Endothelial cell of umbilical vein (primary cell): ENCODE measurements at regions not wholly inside any gene's neighbourhood (a gene's known extent, or its start where the extent isn't known, plus 50 kb on each side); places are given as distances from the start of the nearest gene placed in this dataset.

ENCODE experiments used
- BruUV-seq: library from RNA; stranded (reverse); fragments of 400-500 nt; replicated peaks from 2 replicates; lab custom pipeline; 2021; lab: Mats Ljungman, UMichigan
- CTCF ChIA-PET: fragments of 300-600, 350-600 bp; sonication (Branson Sonifier 250); formaldehyde crosslinking; loops from one replicate; lab custom pipeline; 2021; ENCODE audit warnings: antibody characterized with exemption, inconsistent platforms; lab: Charles Lee
- POLR2A ChIA-PET: fragments of 300-600, 350-600 bp; sonication (Branson Sonifier 250); formaldehyde crosslinking; loops from one replicate; lab custom pipeline; 2021; ENCODE audit warnings: antibody characterized with exemption, inconsistent platforms; lab: Charles Lee
- DNase-seq: peaks from one replicate; pipeline ENCODE4 v3.0.0-alpha.2; 2011; ENCODE audit warnings: low read depth, low spot score
- FAIRE-seq: peaks from 2 replicates; lab custom pipeline; 2011; peaks lifted over from hg19 to GRCh38; lab: Jason Lieb, UNC
- H2AFZ ChIP-seq: 2 replicates; pipeline ENCODE4 v1.6.0; 2012; ENCODE audit warnings: low read depth, low read length, control low read depth, inconsistent platforms
- H3K27ac ChIP-seq: 2 replicates; pipeline ENCODE4 v1.5.1; 2011; ENCODE audit warnings: low read depth, mild to moderate bottlenecking, control low read depth, low read length, moderate library complexity; ENCODE audit not compliant: insufficient read depth
- H3K27me3 ChIP-seq, 2 experiments: 2 replicates each; pipeline versions ENCODE4 v1.6.0 to v1.6.1; 2011; ENCODE audit warnings: low read length in 2 of 2, mixed read lengths in 1 of 2; ENCODE audit not compliant: control insufficient read depth in 2 of 2, insufficient read depth in 2 of 2
- H3K36me3 ChIP-seq, 2 experiments: 2 replicates in 1 of 2; 3 replicates in 1 of 2; pipeline ENCODE4 v1.5.1; 2011; ENCODE audit warnings: low read length in 2 of 2, mild to moderate bottlenecking in 1 of 2, moderate library complexity in 1 of 2; ENCODE audit not compliant: control insufficient read depth in 2 of 2, insufficient read depth in 2 of 2; ENCODE audit errors: extremely low read depth in 1 of 2
- H3K4me1 ChIP-seq: 3 replicates; pipeline ENCODE4 v1.5.1; 2011; ENCODE audit warnings: mild to moderate bottlenecking, low read length; ENCODE audit not compliant: control insufficient read depth, insufficient read depth; ENCODE audit errors: extremely low read depth
- H3K4me2 ChIP-seq: 2 replicates; pipeline ENCODE4 v1.6.1; 2011; ENCODE audit warnings: low read length, control low read depth, mixed read lengths; ENCODE audit not compliant: insufficient read depth
- H3K4me3 ChIP-seq, 3 experiments: fragments of 200-600 bp in 1 of 3; sonication (generic), shearing (Covaris generic) in 1 of 3; replicated peaks in 1 of 3; 2 replicates each; pipeline ENCODE4 v1.5.1; 2011 to 2016; ENCODE audit warnings: control low read depth in 3 of 3, low read length in 3 of 3, mild to moderate bottlenecking in 2 of 3, inconsistent platforms in 1 of 3, low read depth in 1 of 3, moderate library complexity in 1 of 3; ENCODE audit not compliant: insufficient read depth in 1 of 3
- H3K79me2 ChIP-seq: 2 replicates; pipeline ENCODE4 v1.6.0; 2012; ENCODE audit warnings: low read length, inconsistent platforms; ENCODE audit not compliant: control insufficient read depth, insufficient read depth
- H3K9ac ChIP-seq: replicated peaks from 2 replicates; pipeline ENCODE3; 2011; ENCODE audit warnings: low read length, control low read depth; ENCODE audit not compliant: insufficient read depth; ENCODE audit errors: extremely low read depth
- H3K9me1 ChIP-seq: replicated peaks from 3 replicates; pipeline ENCODE4 v1.6.0; 2011; ENCODE audit warnings: mild to moderate bottlenecking, low read length; ENCODE audit not compliant: control insufficient read depth, insufficient read depth; ENCODE audit errors: extremely low read depth
- H3K9me3 ChIP-seq: replicated peaks from 2 replicates; pipeline ENCODE4 v1.5.1; 2012; ENCODE audit warnings: low read length, inconsistent platforms; ENCODE audit not compliant: control insufficient read depth, insufficient read depth
- H4K20me1 ChIP-seq: replicated peaks from 2 replicates; pipeline ENCODE3; 2011; ENCODE audit warnings: mild to moderate bottlenecking, low read length; ENCODE audit not compliant: control insufficient read depth, insufficient read depth; ENCODE audit errors: extremely low read depth
- EZH2 ChIP-seq: IDR thresholded peaks from 2 replicates; pipeline ENCODE4 v1.6.1; 2012; ENCODE audit warnings: borderline replicate concordance, low read depth, mild to moderate bottlenecking, moderate library complexity, low read length, inconsistent platforms; ENCODE audit not compliant: severe bottlenecking
- FOS ChIP-seq: IDR thresholded peaks from 2 replicates; pipeline ENCODE4 v1.6.1; 2011; ENCODE audit warnings: mild to moderate bottlenecking, low read length, moderate library complexity, borderline replicate concordance; ENCODE audit not compliant: insufficient read depth
- GATA2 ChIP-seq: IDR thresholded peaks from 2 replicates; pipeline ENCODE4 v1.7.0; 2011; ENCODE audit warnings: low read depth, mild to moderate bottlenecking, moderate library complexity, mixed read lengths, low read length; ENCODE audit not compliant: insufficient read length, insufficient read depth
- JUN ChIP-seq: IDR thresholded peaks from 2 replicates; pipeline ENCODE4 v1.6.1; 2011; ENCODE audit warnings: borderline replicate concordance, low read depth; ENCODE audit not compliant: insufficient read length, insufficient read depth
- MYC ChIP-seq: IDR thresholded peaks from one replicate; pipeline ENCODE4 v1.6.1; 2011; ENCODE audit warnings: mild to moderate bottlenecking, low read depth, low read length
- POLR2A ChIP-seq: IDR thresholded peaks from 2 replicates; pipeline ENCODE4 v1.6.1; 2012; ENCODE audit warnings: low read depth, mild to moderate bottlenecking, control low read depth, low read length
- POLR2AphosphoS5 ChIP-seq: IDR thresholded peaks from 2 replicates; pipeline ENCODE4 v1.6.1; 2012; ENCODE audit warnings: low read depth, mild to moderate bottlenecking, control low read depth, low read length, moderate library complexity; ENCODE audit not compliant: insufficient read depth
- dilution Hi-C: fragments of 300-500 bp; cut with MboI; formaldehyde crosslinking; loops from one replicate; pipeline ENCODE4 v1.15.0; 2019; ENCODE audit warnings: low sequenced_read_pairs; ENCODE audit not compliant: extremely low pct_ligation_motif_present
- intact Hi-C: fragments of 100-400 bp; cut with micrococcal nuclease; formaldehyde crosslinking; loops from one replicate; pipeline ENCODE4 v1.10.0; 2022
- TF ChIP-seq, protein P1 (sequence below): IDR thresholded peaks from 2 replicates; pipeline ENCODE4 v1.6.1; 2011; ENCODE audit not compliant: insufficient read depth, insufficient read length
- TF ChIP-seq, protein P2 (sequence below), 2 donors: IDR thresholded peaks; 1 replicate in 1 of 2; 2 replicates in 1 of 2; pipeline ENCODE4 v1.5.1; 2011; ENCODE audit warnings: low read length in 2 of 2, mild to moderate bottlenecking in 2 of 2, moderate library complexity in 2 of 2, control low read depth in 1 of 2, inconsistent platforms in 1 of 2, low read depth in 1 of 2; ENCODE audit not compliant: insufficient read depth in 1 of 2; ENCODE audit errors: extremely low read depth in 1 of 2

DNA sequence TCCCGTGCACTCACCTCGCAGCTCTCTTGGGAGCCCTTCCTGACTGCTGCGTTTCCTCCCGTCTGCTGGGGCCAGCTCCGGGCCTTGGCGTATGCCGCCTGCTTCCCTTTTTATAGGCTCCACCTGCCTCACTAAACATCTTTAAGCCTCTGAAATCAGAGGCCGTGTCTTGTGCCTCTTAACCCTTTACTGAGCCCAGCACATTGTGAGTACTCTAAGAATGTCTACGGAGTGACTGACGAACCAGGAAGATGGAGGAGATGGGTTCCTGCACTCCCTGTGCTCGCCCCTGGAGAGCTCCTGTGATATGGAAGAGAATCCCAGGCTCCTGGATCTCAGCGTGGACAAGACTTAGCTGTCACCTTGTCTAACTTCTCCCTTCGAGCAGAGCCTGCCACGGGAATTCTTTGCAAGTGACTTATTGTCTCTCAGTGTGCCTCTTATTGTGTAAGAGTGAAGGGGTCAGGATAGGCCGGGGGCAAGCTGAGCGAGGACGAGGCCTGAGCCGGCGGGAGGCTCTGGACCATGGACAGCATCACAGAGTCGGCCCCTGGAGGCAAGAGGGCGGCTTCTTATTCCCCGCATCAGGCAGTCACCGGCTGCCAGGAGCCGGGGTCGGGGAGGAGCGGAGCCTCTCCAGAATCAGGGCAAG is 70.9 kb upstream of the CCDC167 start:
- dilution Hi-C loops = no loop called here
- no peak for FAIRE-seq

More for the DNA sequence above, 70.9 kb upstream of the CCDC167 start:
- no peak overlapping the region for H3K4me2 ChIP-seq
- H3K27me3 ChIP-seq = peaks cover 1 to 18% of the 10 kb centered on the region in 2 experiments
- no peaks in the 10 kb centered on the region for H3K9me1 ChIP-seq
- H3K9ac ChIP-seq = no peak overlapping the region
- BruUV-seq = no TSS peak
- TF ChIP-seq, protein P1, sequence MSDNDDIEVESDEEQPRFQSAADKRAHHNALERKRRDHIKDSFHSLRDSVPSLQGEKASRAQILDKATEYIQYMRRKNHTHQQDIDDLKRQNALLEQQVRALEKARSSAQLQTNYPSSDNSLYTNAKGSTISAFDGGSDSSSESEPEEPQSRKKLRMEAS = no peak
- TF ChIP-seq FOS (no peak), POLR2AphosphoS5 (no peak), JUN (no peak), POLR2A (no peak), MYC (no peak), EZH2 (no peak), GATA2 (no peak)
- TF ChIP-seq, protein P2, sequence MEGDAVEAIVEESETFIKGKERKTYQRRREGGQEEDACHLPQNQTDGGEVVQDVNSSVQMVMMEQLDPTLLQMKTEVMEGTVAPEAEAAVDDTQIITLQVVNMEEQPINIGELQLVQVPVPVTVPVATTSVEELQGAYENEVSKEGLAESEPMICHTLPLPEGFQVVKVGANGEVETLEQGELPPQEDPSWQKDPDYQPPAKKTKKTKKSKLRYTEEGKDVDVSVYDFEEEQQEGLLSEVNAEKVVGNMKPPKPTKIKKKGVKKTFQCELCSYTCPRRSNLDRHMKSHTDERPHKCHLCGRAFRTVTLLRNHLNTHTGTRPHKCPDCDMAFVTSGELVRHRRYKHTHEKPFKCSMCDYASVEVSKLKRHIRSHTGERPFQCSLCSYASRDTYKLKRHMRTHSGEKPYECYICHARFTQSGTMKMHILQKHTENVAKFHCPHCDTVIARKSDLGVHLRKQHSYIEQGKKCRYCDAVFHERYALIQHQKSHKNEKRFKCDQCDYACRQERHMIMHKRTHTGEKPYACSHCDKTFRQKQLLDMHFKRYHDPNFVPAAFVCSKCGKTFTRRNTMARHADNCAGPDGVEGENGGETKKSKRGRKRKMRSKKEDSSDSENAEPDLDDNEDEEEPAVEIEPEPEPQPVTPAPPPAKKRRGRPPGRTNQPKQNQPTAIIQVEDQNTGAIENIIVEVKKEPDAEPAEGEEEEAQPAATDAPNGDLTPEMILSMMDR (IDR thresholded peaks at IDR 0.05; ENCODE audit: extremely low read depth in 1 of 2, insufficient read depth in 1 of 2, low read depth in 1 of 2, low read length in 2 of 2) = no peak
- ChIA-PET CTCF (interaction anchor here (0.7 to 1.7 kb wide), 2 partner anchors 12 to 23 kb away, joined by 3 to 6 read pairs; no protein-coding TSS in a partner anchor), POLR2A (no interaction called here)
- no peak overlapping the region for H3K27ac ChIP-seq
- no peak overlapping the region for H2AFZ ChIP-seq
- no peak for DNase-seq
- H4K20me1 ChIP-seq = no peaks in the 10 kb centered on the region
- intact Hi-C loops = no loop called here
- no peaks in the 10 kb centered on the region for H3K79me2 ChIP-seq
- H3K4me1 ChIP-seq = no peaks in the 10 kb centered on the region
- no peaks in the 10 kb centered on the region for H3K36me3 ChIP-seq
- no peak overlapping the region for H3K4me3 ChIP-seq
- no peaks in the 10 kb centered on the region for H3K9me3 ChIP-seq
